Fibroblast of skin of abdomen (primary cell): ENCODE measurements at regions not wholly inside any gene's neighbourhood (a gene's known extent, or its start where the extent isn't known, plus 50 kb on each side); places are given as distances from the start of the nearest gene placed in this dataset.
"Not testable (repeated sequence)": the region's sequence is repeated elsewhere in the genome, so short reads cannot be mapped to it uniquely, and the experiment has no call there.

Experiments
- DNase-seq: peaks from one replicate; pipeline ENCODE4 v3.0.0-alpha.2; 2013

- DNase-seq, result no peak
Observed at GRCh38 chr2:64251497-64252250, 107.5 kb upstream of the PELI1 start.

- DNase-seq, result not testable (repeated sequence)
Observed at GRCh38 chr2:64252251-64252978, 108.2 kb upstream of the PELI1 start.

DNA sequence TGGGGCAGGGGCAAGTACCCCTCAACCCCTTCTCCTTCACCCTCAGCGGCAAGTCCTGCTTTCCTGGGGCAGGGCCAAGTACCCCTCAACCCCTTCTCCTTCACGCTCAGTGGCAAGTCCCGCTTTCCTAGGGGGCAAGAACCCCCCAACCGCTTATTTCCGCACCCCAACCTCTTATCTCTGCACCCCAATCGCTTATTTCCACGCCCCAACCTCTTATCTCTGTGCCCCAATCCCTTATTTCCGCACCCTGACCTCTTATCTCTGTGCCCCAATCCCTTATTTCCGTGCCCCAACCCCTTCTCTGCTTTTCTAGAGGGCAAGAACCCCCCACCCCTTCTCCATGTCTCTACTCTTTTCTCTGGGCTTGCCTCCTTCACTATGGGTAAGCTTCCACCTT lies 109.2 kb upstream of the PELI1 start:
- not testable (repeated sequence) for DNase-seq

GRCh38 chr2:64258566-64258965 lies 114.3 kb upstream of the PELI1 start:
- no peak for DNase-seq

- peak; percentile 41 for DNase-seq
Observed at GRCh38 chr2:64259312-64259711, 115.1 kb upstream of the PELI1 start.

DNA sequence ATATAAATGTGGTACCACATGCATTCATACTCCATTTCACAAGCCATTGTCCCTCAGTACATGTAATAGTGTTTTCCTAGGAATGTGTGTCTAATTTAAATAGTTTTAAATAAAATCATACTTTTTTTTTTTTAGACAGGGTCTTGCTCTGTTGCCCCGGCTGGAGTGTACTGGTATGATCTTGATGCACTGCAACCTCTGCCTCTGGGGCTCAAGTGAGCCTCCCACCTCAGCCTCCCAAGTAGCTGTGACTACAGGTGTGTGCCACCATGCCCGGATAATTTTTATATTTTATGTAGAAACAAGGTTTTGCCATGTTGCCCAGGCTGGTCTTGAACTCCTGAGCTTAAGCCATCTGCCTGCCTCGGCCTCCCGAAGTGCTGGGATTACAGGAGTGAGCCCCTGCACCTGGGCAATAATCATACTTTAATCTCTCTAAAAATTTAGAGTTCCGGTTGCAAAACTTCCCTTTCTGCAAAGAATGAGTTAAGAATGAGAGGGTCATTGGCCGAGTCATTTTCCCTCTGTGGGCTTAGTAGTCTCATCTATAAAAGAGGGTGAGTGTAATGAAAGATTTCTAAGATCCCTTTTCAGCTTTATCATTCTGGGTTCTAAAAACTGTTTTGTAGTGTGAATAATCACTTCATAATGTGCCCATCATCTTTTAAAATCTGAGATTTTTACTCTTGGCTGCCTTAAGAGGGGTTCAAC lies 116.0 kb upstream of the PELI1 start:
- no peak for DNase-seq

DNA sequence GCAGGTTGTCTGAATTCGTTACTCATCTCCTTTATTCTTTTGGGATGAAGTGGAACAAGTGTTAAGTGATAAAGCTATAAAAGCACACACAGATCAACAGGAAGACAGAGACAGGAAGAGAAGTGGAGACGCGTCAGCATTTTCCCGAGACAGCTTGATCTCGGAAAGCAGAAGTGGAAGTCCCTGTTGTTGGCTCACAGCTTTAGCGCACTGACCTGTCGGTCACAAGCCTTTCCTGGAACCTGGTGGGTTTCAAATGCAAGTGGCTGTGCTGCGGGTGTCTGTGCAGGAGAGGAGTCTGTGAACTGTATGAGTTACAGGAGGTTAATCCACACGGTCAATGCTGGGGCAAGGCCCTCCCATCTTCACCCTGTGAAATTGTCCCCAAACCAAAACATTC lies 116.6 kb upstream of the PELI1 start:
- no peak for DNase-seq

GRCh38 chr2:64262071-64262470 lies 117.9 kb upstream of the PELI1 start:
- no peak for DNase-seq

- no peak for DNase-seq
Observed at GRCh38 chr2:64262816-64263215, 118.6 kb upstream of the PELI1 start.

- peak; percentile 90 for DNase-seq
Observed at GRCh38 chr2:64263315-64263714, 119.1 kb upstream of the PELI1 start.

DNA sequence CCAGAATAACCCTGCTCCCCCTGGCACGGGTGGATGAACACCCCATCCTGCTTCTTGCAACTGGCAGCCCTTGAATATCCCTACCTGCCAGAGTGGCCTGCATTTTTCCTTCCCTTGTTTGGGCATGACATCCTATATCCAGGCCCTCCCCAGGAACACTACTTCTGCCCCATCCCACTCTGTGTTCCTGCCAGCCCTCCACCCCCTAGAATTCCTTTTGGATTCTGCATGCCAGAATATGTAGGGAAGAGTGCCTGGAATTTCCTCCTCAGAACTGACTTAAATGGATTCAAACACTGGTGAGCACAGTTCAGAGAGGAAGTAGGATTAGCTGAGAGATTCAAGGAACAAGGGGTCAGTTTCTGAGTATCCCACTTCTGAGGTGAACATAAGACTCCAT lies 123.5 kb upstream of the PELI1 start:
- DNase-seq, result peak; percentile 82

GRCh38 chr2:64268330-64269048 lies 124.3 kb upstream of the PELI1 start:
- DNase-seq, result peak; percentile 27

DNA sequence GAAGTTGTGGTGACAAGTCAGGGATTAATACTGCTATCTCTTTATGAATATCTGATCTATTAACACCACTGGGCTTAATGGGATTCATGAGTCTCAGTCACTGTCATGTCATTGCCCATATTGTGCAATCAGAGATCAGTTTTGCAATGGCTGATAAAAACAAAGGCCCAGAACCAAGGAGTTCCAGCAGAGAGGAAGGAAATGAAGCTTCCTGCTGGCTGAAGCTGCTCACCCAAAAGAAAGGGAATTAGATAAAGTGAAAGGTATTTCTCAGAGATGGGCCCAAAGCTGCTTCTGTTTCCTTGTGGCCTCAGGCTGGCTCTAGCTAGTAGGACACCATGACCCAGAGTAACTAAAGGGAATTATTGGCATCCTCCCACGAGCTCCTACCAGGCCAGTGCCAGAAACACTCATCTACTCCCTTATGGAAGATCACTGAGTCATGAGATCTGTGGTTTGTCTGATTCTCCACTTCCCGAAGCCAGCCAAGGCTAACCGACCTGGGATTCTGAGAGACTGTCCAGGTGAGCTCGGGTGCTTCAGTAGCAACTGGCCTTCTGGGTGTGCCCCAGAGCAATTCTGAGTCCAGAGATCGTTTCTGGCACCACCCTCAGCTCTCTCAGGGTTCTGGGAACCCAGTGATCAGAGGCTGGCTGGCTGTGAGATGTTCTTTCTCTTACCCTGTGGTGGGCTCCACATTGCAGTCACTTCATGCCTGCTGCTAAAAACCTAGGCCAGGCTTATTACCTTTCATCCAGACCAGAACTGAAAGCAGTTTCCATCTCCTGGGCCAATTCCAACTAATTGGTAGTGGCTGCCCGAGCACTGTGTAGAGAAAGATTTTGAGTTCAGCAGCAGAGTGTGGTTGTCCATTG lies 129.5 kb upstream of the PELI1 start:
- DNase-seq, result peak; percentile 90

- DNase-seq, result no peak
Observed at GRCh38 chr2:64274399-64275173, 130.4 kb upstream of the PELI1 start.

GRCh38 chr2:64275174-64275466 lies 130.9 kb upstream of the PELI1 start:
- no peak for DNase-seq

GRCh38 chr2:64276417-64277095 lies 132.3 kb upstream of the PELI1 start:
- DNase-seq, result peak; percentile 72

DNA sequence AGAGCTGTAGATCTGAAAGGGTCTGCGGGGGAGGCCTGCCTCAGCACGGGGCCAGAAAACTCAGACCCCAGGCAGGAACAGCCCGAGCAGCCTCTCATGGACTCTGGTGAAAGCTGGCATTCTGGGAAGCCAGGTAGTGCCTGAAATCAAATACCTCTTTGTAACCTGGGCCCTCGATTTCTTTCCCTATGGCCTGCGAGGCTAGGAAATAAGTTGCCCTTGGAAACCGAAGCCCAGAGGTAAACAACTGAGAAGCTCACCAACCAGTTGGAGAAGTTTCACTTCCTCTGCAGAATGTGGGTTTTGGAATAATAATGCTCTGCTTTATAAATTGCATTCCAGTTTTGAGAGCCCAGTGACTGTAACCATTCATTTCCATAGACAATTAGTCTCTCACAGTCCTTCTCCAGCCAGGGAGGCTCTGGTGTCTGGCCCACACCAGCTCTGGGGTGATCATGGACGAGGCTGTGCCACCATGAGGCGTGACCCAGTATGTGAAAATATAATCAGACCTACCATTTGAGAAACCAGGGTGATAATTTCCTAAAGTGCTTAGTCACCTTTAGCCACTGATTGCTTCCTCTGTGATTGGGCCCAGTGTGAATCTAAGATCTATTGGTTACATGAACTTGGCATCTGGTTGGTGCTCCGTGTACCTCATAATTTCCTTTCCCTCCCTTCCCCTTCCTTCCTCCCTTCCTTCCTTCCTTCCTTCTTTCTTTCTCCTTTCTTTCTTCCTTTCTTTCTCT lies 133.1 kb upstream of the PELI1 start:
- no peak for DNase-seq

DNA sequence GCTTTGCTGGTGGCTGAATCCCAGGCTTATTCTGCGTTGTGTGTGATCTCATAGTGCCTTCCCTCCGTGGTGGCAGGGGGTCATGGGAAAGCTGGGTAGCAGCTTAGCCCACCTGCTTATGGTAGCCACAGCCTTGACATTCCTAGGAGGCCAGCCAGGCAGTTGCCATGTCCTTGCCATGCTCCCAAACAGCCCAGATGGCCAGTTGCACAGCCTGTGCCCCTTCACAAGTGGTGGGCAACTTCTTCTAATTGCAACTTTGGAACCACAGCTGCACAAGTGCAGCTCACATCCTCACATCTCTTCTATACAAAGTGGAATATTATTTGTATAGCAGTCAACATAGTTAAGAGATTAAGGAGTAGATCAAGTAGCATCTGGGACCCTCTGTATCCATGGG lies 136.6 kb upstream of the PELI1 start:
- not testable (repeated sequence) for DNase-seq

DNA sequence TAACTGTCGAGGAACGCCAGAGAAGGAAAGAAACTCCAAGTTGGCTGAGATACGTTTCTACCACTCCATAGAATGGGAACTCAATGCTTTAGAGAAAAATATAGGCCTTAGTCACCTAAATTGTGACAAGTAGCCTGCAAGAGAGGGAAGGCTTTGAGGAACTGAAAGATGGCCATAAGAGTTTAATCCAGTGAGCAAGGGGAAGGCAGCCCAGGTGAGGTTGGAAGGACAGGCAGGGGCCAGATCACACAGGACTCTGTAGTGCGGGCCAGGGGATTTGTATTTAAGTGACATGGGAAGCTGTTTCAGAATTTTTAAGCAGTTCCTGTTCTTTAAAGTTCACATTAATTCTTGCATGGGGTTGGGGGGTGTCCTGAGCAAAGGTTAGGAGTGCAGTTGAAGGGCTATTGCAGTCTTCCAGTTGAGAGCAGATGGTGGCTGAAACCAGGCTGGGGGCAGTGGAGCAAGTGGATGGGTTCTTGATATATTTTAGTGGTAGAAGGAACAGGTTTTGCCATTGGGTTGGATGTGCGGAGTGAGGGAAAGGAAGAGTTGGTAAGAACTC lies 138.9 kb upstream of the PELI1 start:
- no peak for DNase-seq
